Panc1 (cell line): ENCODE measurements at regions not wholly inside any gene's neighbourhood (a gene's known extent, or its start where the extent isn't known, plus 50 kb on each side); places are given as distances from the start of the nearest gene placed in this dataset.
A peak's percentile ranks its signal among the peaks of the same experiment; 100 is the strongest.

ENCODE experiments used
- CTCF ChIP-seq: fragments of 450-650 bp; IDR thresholded peaks from 2 replicates; pipeline ENCODE4 v1.5.1; 2017; ENCODE audit warnings: mild to moderate bottlenecking
- POLR2AphosphoS5 ChIP-seq: IDR thresholded peaks from 2 replicates; pipeline ENCODE4 v1.6.1; 2012; ENCODE audit warnings: mild to moderate bottlenecking, low read depth, low read length, moderate library complexity
- REST ChIP-seq, 2 experiments: IDR thresholded peaks; 2 replicates each; pipeline ENCODE4 v1.6.1; 2011 to 2012; ENCODE audit warnings: low read depth in 2 of 2, control low read depth in 1 of 2, low read length in 1 of 2, mild to moderate bottlenecking in 1 of 2, moderate library complexity in 1 of 2; ENCODE audit not compliant: insufficient read depth in 1 of 2
- SIN3A ChIP-seq: IDR thresholded peaks from 2 replicates; pipeline ENCODE4 v1.6.1; 2012; ENCODE audit warnings: low read depth, mild to moderate bottlenecking, low read length, moderate library complexity, borderline replicate concordance; ENCODE audit not compliant: insufficient read depth

- TF ChIP-seq CTCF, result peak; percentile 22; the same call in 1 of the 2 replicates
- TF ChIP-seq POLR2AphosphoS5, result no peak
- TF ChIP-seq SIN3A, result no peak
- TF ChIP-seq REST (IDR thresholded peaks at IDR 0.05; ENCODE audit: insufficient read depth in 1 of 2, low read depth in 2 of 2, low read length in 1 of 2), result no peak
Observed at GRCh38 chrX:64570204-64570603, 175.0 kb upstream of the MTMR8 start.
